ENCODE measurements at regions not wholly inside any gene's neighbourhood (a gene's known extent, or its start where the extent isn't known, plus 50 kb on each side); places are given as distances from the start of the nearest gene placed in this dataset.

- peaks cover 0 to 4% of the 10 kb centered on the region in 2 experiments; a peak in 2 of 5 replicates for H3K9me3 Mint-ChIP-seq
- H3K14ac ChIP-seq (ENCODE audit: insufficient read depth, low read length): no peak overlapping the region
- H3T11ph ChIP-seq (ENCODE audit: low read length): no peak overlapping the region
- H2AFZ ChIP-seq (ENCODE audit: low read length): no peak overlapping the region
- no peaks in the 10 kb centered on the region for H3K27me3 Mint-ChIP-seq (ENCODE audit: low read depth)
- H3K9me3 ChIP-seq (ENCODE audit: control insufficient read depth, low read depth, low read length): no peaks in the 10 kb centered on the region
- H3K4me1 ChIP-seq (ENCODE audit: insufficient read depth, low read length): no peaks in the 10 kb centered on the region
- H4K8ac ChIP-seq (replicated peaks; ENCODE audit: insufficient read length, low read depth, low read length): no peak overlapping the region
- no peaks in the 10 kb centered on the region for H3K27me3 ChIP-seq (ENCODE audit: insufficient read depth, low read length)
- no peak overlapping the region for H3K56ac ChIP-seq (ENCODE audit: insufficient read length, low read depth, low read length)
- no peak overlapping the region for H2BK20ac ChIP-seq (ENCODE audit: low read depth, low read length, poor library complexity, severe bottlenecking)
- no peak overlapping the region for H3K9ac ChIP-seq (ENCODE audit: extremely low read depth, insufficient read length, low read length)
- H4K5ac ChIP-seq (ENCODE audit: insufficient read length, low read depth, low read length): no peak overlapping the region
- no peaks in the 10 kb centered on the region for H3K36me3 Mint-ChIP-seq (ENCODE audit: insufficient read depth in 1 of 3, low read depth in 3 of 3)
- H3K4me2 ChIP-seq (ENCODE audit: insufficient read depth, insufficient read length, low read length): no peak overlapping the region
- H3K4me3 Mint-ChIP-seq: no peak overlapping the region
- H2BK120ac ChIP-seq (ENCODE audit: low read depth, low read length, poor library complexity, severe bottlenecking): no peak overlapping the region
- no peak overlapping the region for H2BK15ac ChIP-seq (ENCODE audit: low read depth, low read length)
- H3K18ac ChIP-seq (ENCODE audit: insufficient read length, low read depth, low read length): no peak overlapping the region
- no peaks in the 10 kb centered on the region for H4K20me1 ChIP-seq (ENCODE audit: control insufficient read depth, insufficient read depth, insufficient read length)
- H3K23me2 ChIP-seq (ENCODE audit: insufficient read length, low read depth, low read length, poor library complexity, severe bottlenecking): no peaks in the 10 kb centered on the region
- H3K79me2 ChIP-seq (ENCODE audit: insufficient read depth, low read length): no peaks in the 10 kb centered on the region
- H3K79me1 ChIP-seq (ENCODE audit: insufficient read depth, low read depth, low read length, poor library complexity, severe bottlenecking): no peaks in the 10 kb centered on the region
- no peak overlapping the region for H3K27ac Mint-ChIP-seq
- no peak overlapping the region for H3K4ac ChIP-seq (ENCODE audit: low read depth, low read length)
- no peak for DNase-seq
- no CpG with 5 or more reads among the region's 6 CpGs for WGBS (ENCODE audit: extremely low coverage, insufficient read length, low lambda C conversion rate)
- no peak overlapping the region for H3K23ac ChIP-seq (ENCODE audit: insufficient read length, low read depth, low read length)
- H2AK5ac ChIP-seq (ENCODE audit: insufficient read length, low read length): no peak overlapping the region
- H3K27ac ChIP-seq (ENCODE audit: insufficient read length, low read depth, low read length): no peak overlapping the region
- no peaks in the 10 kb centered on the region for H3K4me1 Mint-ChIP-seq
- no peak for TF ChIP-seq CTCF (conservative IDR thresholded peaks at IDR 0.05)
- no peak overlapping the region for H2BK5ac ChIP-seq (ENCODE audit: insufficient read length, low read length)
- no peak overlapping the region for H2BK12ac ChIP-seq (ENCODE audit: insufficient read length, low read depth, low read length)
- no peak overlapping the region for H4K91ac ChIP-seq (ENCODE audit: insufficient read length, low read depth, low read length)
Measured at GRCh38 chr11:57971272-57972012, 52.2 kb upstream of the OR9Q1 start.

Data from H9 (cell line).